PC-9 (cell line): ENCODE measurements at regions not wholly inside any gene's neighbourhood (a gene's known extent, or its start where the extent isn't known, plus 50 kb on each side); places are given as distances from the start of the nearest gene placed in this dataset.

ENCODE experiments used
- BruUV-seq: library from RNA; stranded (reverse); fragments of 400-500 nt; replicated peaks from 2 replicates; lab custom pipeline; 2021; lab: Mats Ljungman, UMichigan
- CTCF ChIA-PET: fragments of 300-600 bp; sonication (Branson Sonifier 250); formaldehyde crosslinking; loops from one replicate; lab custom pipeline; 2022; ENCODE audit warnings: antibody characterized with exemption; lab: Charles Lee
- POLR2A ChIA-PET: fragments of 300-600 bp; sonication (Branson Sonifier 250); formaldehyde crosslinking; loops from one replicate; lab custom pipeline; 2022; ENCODE audit warnings: antibody characterized with exemption; ENCODE audit not compliant: unreplicated experiment; lab: Charles Lee
- DNase-seq, 2 experiments: peaks; one replicate each; pipeline versions ENCODE4 v3.0.0 to v3.0.0-alpha.2; 2015 to 2022; ENCODE audit warnings: mixed read lengths in 1 of 2
- H2AFZ ChIP-seq: fragments of 200-600 bp; sonication (generic); 2 replicates; pipeline ENCODE4 v1.8.1; 2017; ENCODE audit warnings: antibody characterized with exemption
- H3F3A ChIP-seq: fragments of 200-600 bp; sonication (generic); 2 replicates; pipeline ENCODE4 v1.8.1; 2017; ENCODE audit warnings: antibody characterized with exemption, mild to moderate bottlenecking, low read depth; ENCODE audit not compliant: insufficient read depth
- H3K27ac ChIP-seq: fragments of 200-600 bp; sonication (generic); 2 replicates; pipeline ENCODE4 v1.6.1; 2016; ENCODE audit warnings: mixed run types
- H3K27me3 ChIP-seq: fragments of 200-600 bp; sonication (generic); 2 replicates; pipeline ENCODE4 v1.6.1; 2016; ENCODE audit warnings: low read depth, mixed run types; ENCODE audit not compliant: insufficient read depth
- H3K36me3 ChIP-seq: fragments of 200-600 bp; sonication (generic); 2 replicates; pipeline ENCODE4 v1.6.1; 2016; ENCODE audit warnings: low read depth, mixed run types
- H3K4me1 ChIP-seq: fragments of 200-600 bp; sonication (generic); replicated peaks from 2 replicates; pipeline ENCODE4 v1.6.1; 2016; ENCODE audit warnings: mixed run types; ENCODE audit not compliant: insufficient read depth
- H3K4me2 ChIP-seq: fragments of 200-600 bp; sonication (generic); 2 replicates; pipeline ENCODE4 v1.6.1; 2017; ENCODE audit warnings: mixed run types
- H3K4me3 ChIP-seq: fragments of 200-600 bp; sonication (generic); 2 replicates; pipeline ENCODE4 v1.6.1; 2016; ENCODE audit warnings: mixed run types
- H3K79me2 ChIP-seq: fragments of 200-600 bp; sonication (generic); 2 replicates; pipeline ENCODE4 v1.6.1; 2017; ENCODE audit warnings: low read depth, mixed run types
- H3K9me2 ChIP-seq: fragments of 200-600 bp; sonication (generic); 2 replicates; pipeline ENCODE4 v1.8.1; 2017; ENCODE audit warnings: mild to moderate bottlenecking; ENCODE audit not compliant: insufficient read depth
- H3K9me3 ChIP-seq: fragments of 200-600 bp; sonication (generic); 2 replicates; pipeline ENCODE4 v1.8.1; 2016; ENCODE audit warnings: low read depth; ENCODE audit not compliant: insufficient read depth
- H4K20me1 ChIP-seq: fragments of 200-600 bp; sonication (generic); 2 replicates; pipeline ENCODE4 v1.8.1; 2017; ENCODE audit not compliant: insufficient read depth
- CTCF ChIP-seq: fragments of 200-600 bp; sonication (generic); conservative IDR thresholded peaks from 2 replicates; pipeline ENCODE4 v1.6.1; 2017; ENCODE audit warnings: mixed run types, antibody characterized with exemption, mild to moderate bottlenecking, moderate library complexity
- EZH2 ChIP-seq: fragments of 200-600 bp; sonication (generic); IDR thresholded peaks from 2 replicates; pipeline ENCODE4 v1.8.0; 2017; ENCODE audit warnings: antibody characterized with exemption, low read depth
- intact Hi-C: fragments of 100-400 bp; cut with micrococcal nuclease; formaldehyde crosslinking; loops from one replicate; pipeline ENCODE4 v1.10.0; 2022; ENCODE audit not compliant: unreplicated experiment

- TF ChIP-seq EZH2 (no peak), CTCF (no peak)
- intact Hi-C loops, result loop anchor here (2.0 kb wide), 1 partner anchor 53 kb away; no protein-coding TSS in a partner anchor
- no TSS peak for BruUV-seq
- H3K4me2 ChIP-seq, result no peak overlapping the region
- H3F3A ChIP-seq, result no peaks in the 10 kb centered on the region
- no peak overlapping the region for H3K4me3 ChIP-seq
- no peak overlapping the region for H3K27ac ChIP-seq
- CTCF ChIA-PET, result no interaction called here
- no peaks in the 10 kb centered on the region for H3K27me3 ChIP-seq
- no peaks in the 10 kb centered on the region for H3K9me3 ChIP-seq
- no peaks in the 10 kb centered on the region for H4K20me1 ChIP-seq
- H3K4me1 ChIP-seq, result no peaks in the 10 kb centered on the region
- DNase-seq, result peak in 1 of 2 experiments; percentile 20
- no peaks in the 10 kb centered on the region for H3K36me3 ChIP-seq
- POLR2A ChIA-PET, result no interaction called here
- H2AFZ ChIP-seq, result no peak overlapping the region
- H3K79me2 ChIP-seq, result no peaks in the 10 kb centered on the region
- H3K9me2 ChIP-seq, result no peaks in the 10 kb centered on the region
These were observed 183.0 kb downstream of the BARHL2 start for GRCh38 chr1:90534116-90534515.

GRCh38 chr1:90526954-90527353 is 190.1 kb downstream of the BARHL2 start:
- H3K4me3 ChIP-seq, result no peak overlapping the region
- H3K27me3 ChIP-seq, result no peaks in the 10 kb centered on the region
- no peaks in the 10 kb centered on the region for H3K79me2 ChIP-seq
- no peak for DNase-seq
- H3K4me1 ChIP-seq, result no peaks in the 10 kb centered on the region
- intact Hi-C loops, result no loop called here
- no peaks in the 10 kb centered on the region for H4K20me1 ChIP-seq
- no peak overlapping the region for H3K4me2 ChIP-seq
- ChIA-PET POLR2A (interaction anchor here (0.6 kb wide), 1 partner anchor 47 kb away, joined by 5 read pairs; no protein-coding TSS in a partner anchor), CTCF (no interaction called here)
- no peaks in the 10 kb centered on the region for H3K9me3 ChIP-seq
- no peaks in the 10 kb centered on the region for H3K36me3 ChIP-seq
- TF ChIP-seq CTCF (no peak), EZH2 (no peak)
- H2AFZ ChIP-seq, result no peak overlapping the region
- H3K27ac ChIP-seq, result no peak overlapping the region
- H3F3A ChIP-seq, result no peaks in the 10 kb centered on the region
- BruUV-seq, result no TSS peak
- H3K9me2 ChIP-seq, result no peaks in the 10 kb centered on the region

GRCh38 chr1:90522432-90522831 is 194.7 kb downstream of the BARHL2 start:
- H4K20me1 ChIP-seq, result no peaks in the 10 kb centered on the region
- no peak for DNase-seq
- no peaks in the 10 kb centered on the region for H3K9me3 ChIP-seq
- H3F3A ChIP-seq, result no peaks in the 10 kb centered on the region
- no peak overlapping the region for H2AFZ ChIP-seq
- H3K4me1 ChIP-seq, result no peaks in the 10 kb centered on the region
- BruUV-seq, result no TSS peak
- intact Hi-C loops, result no loop called here
- TF ChIP-seq EZH2, result no peak
- TF ChIP-seq CTCF, result no peak
- ChIA-PET CTCF (no interaction called here), POLR2A (no interaction called here)
- H3K9me2 ChIP-seq, result no peaks in the 10 kb centered on the region
- H3K27me3 ChIP-seq, result no peaks in the 10 kb centered on the region
- no peak overlapping the region for H3K4me2 ChIP-seq
- H3K79me2 ChIP-seq, result no peaks in the 10 kb centered on the region
- H3K4me3 ChIP-seq, result no peak overlapping the region
- no peak overlapping the region for H3K27ac ChIP-seq
- no peaks in the 10 kb centered on the region for H3K36me3 ChIP-seq
